HuH-7 (cell line): ENCODE measurements at regions not wholly inside any gene's neighbourhood (a gene's known extent, or its start where the extent isn't known, plus 50 kb on each side); places are given as distances from the start of the nearest gene placed in this dataset.

Experiments
- DNase-seq: peaks from one replicate; pipeline ENCODE4 v3.0.0; 2011; ENCODE audit warnings: low spot score

DNA sequence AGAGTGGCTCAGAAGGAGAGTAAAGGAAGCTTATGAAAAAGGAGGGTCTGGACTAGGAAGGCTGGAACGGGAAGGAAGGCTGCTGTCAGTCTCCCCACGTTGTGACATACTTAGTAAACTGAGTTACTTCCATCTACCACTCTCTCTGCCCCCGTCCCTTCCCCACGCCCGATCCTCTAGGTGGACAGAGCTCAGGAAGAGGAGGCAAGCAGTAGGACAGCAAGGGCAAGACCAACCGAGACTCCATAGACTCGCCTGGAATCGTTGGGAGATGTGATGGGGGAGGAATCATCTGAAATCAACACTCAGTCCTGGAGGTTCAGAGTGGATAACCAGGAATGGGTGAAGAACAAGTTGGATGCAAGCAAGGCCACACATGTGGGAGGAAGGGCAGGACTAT lies 240.7 kb downstream of the BUD13 start:
- no peak for DNase-seq

GRCh38 chr11:116530705-116531104 lies 242.1 kb downstream of the BUD13 start:
- DNase-seq: no peak

DNA sequence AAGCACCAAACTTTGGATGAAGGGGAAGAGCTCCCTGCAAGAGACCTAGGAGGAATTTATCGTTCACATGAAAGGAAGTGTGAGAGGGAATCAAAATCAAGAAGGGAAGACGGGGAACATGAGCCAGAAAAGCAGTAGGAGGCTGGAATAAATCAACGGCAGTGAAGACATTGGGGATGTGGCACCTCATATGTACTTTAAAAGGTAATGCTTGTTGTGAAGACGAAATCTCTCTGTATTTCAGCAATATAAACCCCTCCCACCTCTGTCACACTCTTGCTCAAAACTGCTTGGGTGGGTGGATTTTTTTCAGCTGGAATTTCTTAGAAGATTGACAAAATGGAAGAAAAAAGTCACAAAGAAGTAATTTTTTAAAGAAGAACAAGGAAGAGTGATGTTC lies 243.5 kb downstream of the BUD13 start:
- DNase-seq: no peak

DNA sequence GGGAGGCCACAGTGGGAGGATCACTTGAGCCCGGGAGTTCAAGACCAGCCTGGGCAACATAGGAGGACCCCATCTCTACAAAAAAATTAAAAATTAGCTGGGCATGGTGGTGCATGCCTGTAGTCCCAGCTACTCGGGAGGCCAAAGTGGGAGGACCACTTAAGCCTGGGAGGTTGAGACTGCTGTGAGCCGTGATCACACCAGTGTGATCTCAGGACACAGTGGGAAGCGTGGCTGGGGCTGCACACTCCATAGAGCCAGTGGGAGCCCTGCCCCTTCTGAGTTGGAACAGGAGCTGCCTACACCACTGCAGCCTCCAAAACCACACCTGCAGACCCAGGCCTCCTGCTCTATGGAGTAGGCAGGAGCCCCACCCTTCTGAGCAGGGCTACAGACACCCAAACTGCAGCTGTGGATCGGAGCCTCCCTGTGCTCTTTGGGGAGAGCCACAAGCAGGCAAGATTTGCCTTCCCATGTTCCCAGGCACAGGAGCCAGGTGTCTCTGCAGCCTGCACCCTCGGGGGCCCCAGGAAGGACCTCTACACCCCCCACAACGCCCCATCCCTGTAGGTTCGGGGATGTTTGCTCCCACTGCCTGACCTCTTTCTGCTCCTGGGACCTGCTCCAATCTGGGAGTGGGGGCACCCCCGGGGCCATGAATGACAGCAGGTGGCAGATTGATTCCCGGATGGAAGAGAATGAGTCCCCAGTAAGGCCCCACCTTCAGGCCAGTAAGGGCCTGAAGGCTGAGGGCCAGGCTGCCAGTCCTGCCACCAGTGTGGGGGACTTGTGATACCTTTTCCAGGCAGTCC lies 245.4 kb downstream of the BUD13 start:
- DNase-seq: no peak

- DNase-seq: no peak
Measured at GRCh38 chr11:116525961-116526495, 246.8 kb downstream of the BUD13 start.

- DNase-seq: no peak
Measured at GRCh38 chr11:116519499-116519898, 253.3 kb downstream of the BUD13 start.

DNA sequence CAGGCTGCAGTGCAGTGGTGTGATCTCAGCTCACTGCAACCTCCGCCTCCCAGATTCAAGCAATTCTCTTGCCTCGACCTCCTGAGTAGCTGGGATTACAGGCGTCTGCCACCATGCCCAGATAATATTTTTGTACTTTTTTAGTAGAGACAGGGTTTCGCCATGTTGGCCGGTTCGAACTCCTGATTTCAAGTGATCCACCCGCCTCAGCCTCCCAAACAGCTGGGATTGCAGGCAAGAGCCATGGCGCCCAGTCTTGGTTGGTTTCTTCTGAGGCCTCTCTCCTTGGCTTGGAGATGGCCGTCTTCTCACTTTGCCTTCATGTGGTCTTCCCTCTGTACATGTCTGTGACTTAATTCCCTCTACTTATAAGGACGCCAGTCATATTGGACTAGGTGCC lies 254.6 kb downstream of the BUD13 start:
- DNase-seq: no peak

DNA sequence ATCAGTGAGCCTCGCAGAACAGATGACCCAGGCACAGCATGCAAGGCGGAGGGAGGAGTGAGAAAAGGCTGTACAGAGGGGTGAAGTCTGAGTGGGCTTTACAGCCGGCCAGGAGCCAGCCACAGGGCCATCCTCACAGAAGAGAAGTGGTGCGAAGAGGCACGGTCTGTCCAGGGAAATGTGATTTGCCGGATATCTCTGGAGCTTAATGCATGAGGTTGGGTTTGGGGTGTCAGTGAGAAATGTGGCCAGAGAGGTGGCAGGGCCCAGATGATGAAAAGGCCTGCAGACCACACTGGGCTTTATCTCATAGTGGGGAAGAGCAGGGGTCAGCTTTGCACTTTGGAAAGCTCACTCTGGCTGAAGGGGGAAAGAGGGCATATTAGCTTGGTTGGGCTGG lies 255.2 kb downstream of the BUD13 start:
- DNase-seq: no peak

- DNase-seq: no peak
Measured at GRCh38 chr11:116517077-116517476, 255.7 kb downstream of the BUD13 start.

- DNase-seq: no peak
Measured at GRCh38 chr11:116515664-116516184, 257.1 kb downstream of the BUD13 start.

DNA sequence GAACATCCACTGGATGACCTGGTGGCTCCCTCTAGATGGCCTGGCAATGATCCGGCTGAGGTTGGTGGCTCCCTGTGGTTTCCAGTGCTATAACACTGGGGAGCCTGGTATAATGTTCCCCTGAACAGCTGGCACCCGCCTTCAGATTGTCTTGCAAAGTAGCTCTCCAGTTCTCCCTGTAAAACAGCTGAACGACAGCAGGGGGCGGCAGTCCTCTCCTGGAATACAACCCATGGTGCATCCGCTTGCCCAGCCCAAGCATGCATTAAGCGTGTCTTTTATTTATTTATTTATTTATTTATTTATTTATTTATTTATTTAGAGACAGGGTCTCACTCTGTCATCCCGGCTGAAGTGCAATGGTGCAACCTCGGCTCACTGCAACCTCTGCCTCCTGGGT lies 258.9 kb downstream of the BUD13 start:
- peak; percentile 26 for DNase-seq

- DNase-seq: no peak
Measured at GRCh38 chr11:116513278-116513823, 259.4 kb downstream of the BUD13 start.

GRCh38 chr11:116512841-116513240 lies 259.9 kb downstream of the BUD13 start:
- DNase-seq: no peak

GRCh38 chr11:116511684-116512083 lies 261.1 kb downstream of the BUD13 start:
- no peak for DNase-seq

DNA sequence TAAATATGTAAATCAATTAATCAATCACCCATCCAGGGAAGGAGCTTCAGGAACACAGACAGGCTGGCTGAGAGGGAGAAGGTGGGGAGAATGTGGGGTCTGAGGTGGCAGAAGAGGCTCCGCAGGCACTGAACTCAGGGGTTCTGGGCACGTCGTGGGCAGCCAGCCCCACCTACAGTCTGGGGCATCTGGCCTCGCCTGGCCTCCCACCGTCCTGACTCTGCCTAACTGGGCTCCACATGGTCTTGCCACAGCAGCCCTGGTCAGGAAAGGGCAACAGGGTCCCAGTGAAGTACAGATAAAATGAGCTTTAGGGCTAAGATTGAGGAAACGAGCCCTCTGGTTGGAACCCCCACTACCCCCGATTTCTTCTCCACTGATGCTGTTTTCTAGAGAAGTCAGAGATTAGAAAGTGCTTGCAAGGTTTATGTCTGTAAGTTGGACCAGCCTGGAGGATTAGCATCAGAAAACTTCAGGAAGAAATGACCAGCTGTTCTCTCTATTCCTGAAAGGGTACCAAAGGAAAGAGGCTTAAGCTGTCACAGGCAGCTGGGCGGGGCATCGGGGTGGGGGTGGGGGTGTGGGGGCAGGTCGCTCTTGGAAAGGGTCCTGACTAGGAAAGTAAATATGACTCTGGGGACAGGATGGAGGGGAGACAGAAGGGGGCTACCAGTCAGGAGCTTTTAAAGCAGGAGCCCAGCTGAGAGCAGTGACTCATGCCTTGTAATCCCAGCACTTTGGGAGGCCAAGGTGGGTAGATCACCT lies 261.7 kb downstream of the BUD13 start:
- DNase-seq: no peak

GRCh38 chr11:116510166-116510565 lies 262.6 kb downstream of the BUD13 start:
- no peak for DNase-seq

DNA sequence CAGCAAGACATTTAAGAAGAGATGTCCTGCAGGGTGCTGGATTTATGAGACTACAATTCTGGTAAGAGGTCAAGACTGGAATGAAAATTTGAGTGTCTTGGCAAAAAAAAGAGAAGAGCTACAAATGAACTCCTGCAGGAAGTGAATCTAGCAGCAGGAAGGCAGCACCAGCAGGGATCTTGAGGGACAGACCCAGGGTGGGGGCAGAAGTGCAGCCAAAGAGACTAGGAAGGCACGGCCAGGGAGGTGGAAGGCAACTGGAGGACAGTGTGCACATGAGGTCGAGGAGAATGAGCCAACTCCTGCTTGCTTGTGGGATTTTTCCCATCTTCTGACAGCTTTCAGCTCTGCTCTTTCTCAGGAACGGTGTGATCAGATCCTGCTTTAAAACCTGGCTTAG lies 263.2 kb downstream of the BUD13 start:
- DNase-seq: no peak

DNA sequence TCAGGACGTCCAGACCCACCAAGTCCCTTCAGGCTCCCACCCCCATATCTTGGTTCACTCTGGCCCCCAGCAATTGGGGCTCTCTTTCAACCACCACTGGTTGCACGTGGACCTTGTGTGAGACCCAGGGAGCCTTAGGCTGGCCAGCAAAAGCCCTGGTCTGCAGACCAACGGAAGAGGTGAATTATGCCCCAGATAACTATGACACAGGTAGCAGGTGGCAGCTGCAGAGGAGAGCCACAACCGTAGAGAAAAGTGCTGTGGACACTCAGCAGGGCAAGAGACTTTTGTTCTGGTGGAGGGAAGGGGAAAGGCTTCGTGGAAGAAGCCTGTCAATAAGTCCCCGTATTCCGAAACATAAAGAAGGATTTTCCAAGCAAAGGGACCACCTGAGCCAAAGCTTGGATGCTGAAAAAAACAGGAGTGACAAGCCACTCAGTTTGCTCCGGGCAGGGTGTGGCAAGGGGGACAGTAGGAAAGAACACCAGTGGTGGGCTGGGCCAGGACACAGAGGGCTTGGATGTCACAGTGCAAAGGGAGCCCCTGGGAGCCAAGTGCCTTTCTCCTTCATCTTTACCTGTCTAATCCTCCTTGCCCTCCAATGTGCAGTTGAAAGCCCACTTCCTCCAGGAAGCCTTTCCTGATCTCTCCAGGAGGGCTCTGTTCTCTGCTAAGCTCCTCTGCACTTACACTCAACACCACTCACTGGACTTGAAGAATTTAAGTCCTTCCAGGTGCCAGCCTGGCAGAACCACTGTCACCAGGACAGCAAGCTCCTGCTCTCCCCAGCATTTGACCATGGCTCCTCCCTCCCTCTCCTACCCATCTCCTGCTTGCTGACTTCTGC lies 264.7 kb downstream of the BUD13 start:
- DNase-seq: no peak

DNA sequence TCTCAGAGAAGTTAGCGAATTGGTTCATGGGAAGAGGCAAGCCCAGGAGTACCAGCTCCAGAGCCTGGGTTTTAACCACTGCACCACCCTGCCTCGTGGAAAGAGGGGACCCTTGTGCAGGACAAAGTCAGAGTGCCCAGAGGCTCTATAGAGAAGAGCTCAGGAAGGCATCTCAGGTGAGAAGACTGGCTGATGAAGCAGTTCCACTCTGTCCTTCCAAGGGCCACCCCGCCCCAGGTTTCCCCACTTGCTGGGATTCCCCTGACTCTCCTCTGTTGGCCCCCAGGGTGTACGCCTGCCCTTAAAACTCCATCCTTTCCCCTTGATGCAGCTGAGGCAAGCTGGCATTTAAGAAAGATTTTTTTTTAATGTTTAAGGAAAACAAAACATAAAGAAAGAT lies 265.8 kb downstream of the BUD13 start:
- no peak for DNase-seq

GRCh38 chr11:116506263-116506825 lies 266.4 kb downstream of the BUD13 start:
- DNase-seq: no peak
